ENCODE measurements at regions not wholly inside any gene's neighbourhood (a gene's known extent, or its start where the extent isn't known, plus 50 kb on each side); places are given as distances from the start of the nearest gene placed in this dataset.
"Not testable (repeated sequence)": the region's sequence is repeated elsewhere in the genome, so short reads cannot be mapped to it uniquely, and the experiment has no call there.

- Histone ChIP-seq H3K9me3 (ENCODE audit: control insufficient read depth, low read length) (no peaks in the 10 kb centered on the region), H3K36me3 (ENCODE audit: control insufficient read depth, insufficient read depth, low read length) (no peaks in the 10 kb centered on the region), H3K27ac (ENCODE audit: insufficient read depth, low read length, poor library complexity, severe bottlenecking) (no peak overlapping the region), H3K4me3 (ENCODE audit: insufficient read depth, low read depth, low read length, poor library complexity, severe bottlenecking) (no peak overlapping the region), H3K4me1 (ENCODE audit: control insufficient read depth, insufficient read depth, low read length, poor library complexity, severe bottlenecking) (no peaks in the 10 kb centered on the region), H3K27me3 (replicated peaks; ENCODE audit: control insufficient read depth, insufficient read depth, low read length, poor library complexity, severe bottlenecking) (no peaks in the 10 kb centered on the region)
- no peak for DNase-seq
These were observed 106.3 kb upstream of the TBX18 start for GRCh38 chr6:84870672-84871071.

DNA sequence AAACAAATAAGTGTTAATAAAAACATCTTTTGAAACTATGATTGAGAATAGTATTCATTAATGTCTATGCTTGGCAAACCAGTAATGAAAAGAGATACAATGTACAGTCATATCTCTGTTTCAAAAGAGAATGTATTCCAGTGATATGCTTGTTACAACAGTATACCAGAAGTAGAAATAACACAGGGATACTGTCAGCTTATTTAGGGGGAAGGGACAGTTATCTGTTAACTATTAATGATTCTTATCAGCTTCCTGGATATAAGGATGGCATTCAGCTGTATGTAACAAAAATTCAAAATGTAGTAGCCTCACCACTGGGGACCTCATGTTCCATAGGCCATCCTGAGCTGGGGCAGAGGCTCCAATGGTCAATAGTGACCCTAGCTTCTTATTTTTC is 103.8 kb upstream of the TBX18 start:
- Histone ChIP-seq H3K27ac (ENCODE audit: insufficient read depth, low read length, poor library complexity, severe bottlenecking) (no peak overlapping the region), H3K4me1 (ENCODE audit: control insufficient read depth, insufficient read depth, low read length, poor library complexity, severe bottlenecking) (no peaks in the 10 kb centered on the region), H3K4me3 (ENCODE audit: insufficient read depth, low read depth, low read length, poor library complexity, severe bottlenecking) (no peak overlapping the region), H3K27me3 (replicated peaks; ENCODE audit: control insufficient read depth, insufficient read depth, low read length, poor library complexity, severe bottlenecking) (no peaks in the 10 kb centered on the region), H3K9me3 (ENCODE audit: control insufficient read depth, low read length) (no peaks in the 10 kb centered on the region), H3K36me3 (ENCODE audit: control insufficient read depth, insufficient read depth, low read length) (no peaks in the 10 kb centered on the region)
- no peak for DNase-seq

DNA sequence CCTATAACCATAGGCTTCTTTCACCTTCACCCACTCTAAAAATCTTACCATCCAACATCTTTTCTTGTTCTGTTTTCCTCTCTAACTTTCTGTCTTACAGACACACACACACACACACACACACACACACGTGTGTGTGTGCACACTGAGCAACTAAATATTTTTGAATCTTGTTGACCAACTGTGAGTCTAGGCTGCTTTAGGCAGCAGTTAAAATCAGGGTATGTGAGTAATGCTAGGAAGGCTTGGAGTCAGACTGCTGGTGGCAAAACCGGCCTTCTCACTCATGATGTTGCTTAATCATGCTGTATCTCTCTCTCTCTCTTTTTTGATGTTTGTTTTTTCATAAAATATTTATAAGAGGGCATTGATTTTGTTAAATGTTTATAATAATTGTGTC is 103.1 kb upstream of the TBX18 start:
- no peaks in the 10 kb centered on the region for H3K4me1 ChIP-seq (ENCODE audit: control insufficient read depth, insufficient read depth, low read length, poor library complexity, severe bottlenecking)
- no peaks in the 10 kb centered on the region for H3K27me3 ChIP-seq (replicated peaks; ENCODE audit: control insufficient read depth, insufficient read depth, low read length, poor library complexity, severe bottlenecking)
- no peak for DNase-seq
- no peak overlapping the region for H3K27ac ChIP-seq (ENCODE audit: insufficient read depth, low read length, poor library complexity, severe bottlenecking)
- H3K9me3 ChIP-seq (ENCODE audit: control insufficient read depth, low read length), result no peaks in the 10 kb centered on the region
- no peaks in the 10 kb centered on the region for H3K36me3 ChIP-seq (ENCODE audit: control insufficient read depth, insufficient read depth, low read length)
- no peak overlapping the region for H3K4me3 ChIP-seq (ENCODE audit: insufficient read depth, low read depth, low read length, poor library complexity, severe bottlenecking)

DNA sequence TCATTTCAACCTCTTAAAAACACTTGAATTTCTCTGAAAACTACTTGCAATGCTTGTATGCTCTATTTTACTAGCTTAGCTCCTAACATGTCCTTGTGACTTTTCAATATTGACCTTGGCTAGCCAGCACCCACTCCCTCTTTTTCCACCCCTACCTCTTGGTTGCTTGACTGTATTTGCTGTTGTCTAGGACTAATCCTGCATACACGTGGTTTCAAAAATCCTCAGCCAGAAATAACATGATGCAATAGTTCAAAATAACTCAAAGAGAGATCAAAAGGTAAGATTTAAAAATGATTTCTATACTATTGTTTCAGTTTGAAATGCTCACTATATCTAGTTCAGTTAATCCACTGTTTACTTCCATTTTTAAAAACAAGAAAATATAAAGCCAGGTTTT is 102.3 kb upstream of the TBX18 start:
- no peaks in the 10 kb centered on the region for H3K36me3 ChIP-seq (ENCODE audit: control insufficient read depth, insufficient read depth, low read length)
- no peak overlapping the region for H3K4me3 ChIP-seq (ENCODE audit: insufficient read depth, low read depth, low read length, poor library complexity, severe bottlenecking)
- H3K9me3 ChIP-seq (ENCODE audit: control insufficient read depth, low read length), result no peaks in the 10 kb centered on the region
- no peak for DNase-seq
- no peaks in the 10 kb centered on the region for H3K27me3 ChIP-seq (replicated peaks; ENCODE audit: control insufficient read depth, insufficient read depth, low read length, poor library complexity, severe bottlenecking)
- no peak overlapping the region for H3K27ac ChIP-seq (ENCODE audit: insufficient read depth, low read length, poor library complexity, severe bottlenecking)
- H3K4me1 ChIP-seq (ENCODE audit: control insufficient read depth, insufficient read depth, low read length, poor library complexity, severe bottlenecking), result no peaks in the 10 kb centered on the region

DNA sequence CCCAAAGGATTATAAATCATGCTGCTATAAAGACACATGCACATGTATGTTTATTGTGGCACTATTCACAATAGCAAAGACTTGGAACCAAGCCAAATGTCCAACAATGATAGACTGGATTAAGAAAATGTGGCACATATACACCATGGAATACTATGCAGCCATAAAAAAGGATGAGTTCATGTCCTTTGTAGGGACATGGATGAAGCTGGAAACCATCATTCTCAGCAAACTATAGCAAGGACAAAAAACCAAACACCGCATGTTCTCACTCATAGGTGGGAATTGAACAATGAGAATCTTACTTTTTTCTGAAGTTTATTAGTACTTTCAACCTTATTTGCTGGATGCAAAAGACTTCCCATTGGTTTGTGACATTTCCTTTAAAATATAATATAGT is 101.0 kb upstream of the TBX18 start:
- not testable (repeated sequence) for DNase-seq; H3K4me1 ChIP-seq (ENCODE audit: control insufficient read depth, insufficient read depth, low read length, poor library complexity, severe bottlenecking); H3K9me3 ChIP-seq (ENCODE audit: control insufficient read depth, low read length); H3K4me3 ChIP-seq (ENCODE audit: insufficient read depth, low read depth, low read length, poor library complexity, severe bottlenecking); H3K27ac ChIP-seq (ENCODE audit: insufficient read depth, low read length, poor library complexity, severe bottlenecking); H3K27me3 ChIP-seq (replicated peaks; ENCODE audit: control insufficient read depth, insufficient read depth, low read length, poor library complexity, severe bottlenecking); H3K36me3 ChIP-seq (ENCODE audit: control insufficient read depth, insufficient read depth, low read length)

DNA sequence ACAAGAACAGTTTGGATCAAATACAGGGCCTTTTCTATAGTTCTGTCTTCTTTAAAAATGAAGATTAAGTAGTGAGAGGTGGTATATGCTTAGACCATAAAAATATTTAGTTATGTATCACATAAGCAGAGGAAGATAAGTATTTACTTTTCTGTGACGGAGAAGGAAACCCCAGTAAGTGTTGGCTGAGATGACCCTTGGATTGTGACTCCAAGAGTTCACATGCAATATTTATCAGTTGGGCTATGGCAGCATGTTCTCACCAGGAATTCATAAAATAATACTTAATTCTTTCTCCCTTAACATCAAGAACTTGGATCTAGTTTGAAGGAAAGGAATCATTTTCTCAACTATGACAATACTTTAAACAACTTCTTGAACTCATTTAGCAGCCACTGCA is 98.4 kb upstream of the TBX18 start:
- Histone ChIP-seq H3K9me3 (ENCODE audit: control insufficient read depth, low read length) (no peaks in the 10 kb centered on the region), H3K4me1 (ENCODE audit: control insufficient read depth, insufficient read depth, low read length, poor library complexity, severe bottlenecking) (no peaks in the 10 kb centered on the region), H3K27me3 (replicated peaks; ENCODE audit: control insufficient read depth, insufficient read depth, low read length, poor library complexity, severe bottlenecking) (no peaks in the 10 kb centered on the region), H3K36me3 (ENCODE audit: control insufficient read depth, insufficient read depth, low read length) (no peaks in the 10 kb centered on the region), H3K4me3 (ENCODE audit: insufficient read depth, low read depth, low read length, poor library complexity, severe bottlenecking) (no peak overlapping the region), H3K27ac (ENCODE audit: insufficient read depth, low read length, poor library complexity, severe bottlenecking) (no peak overlapping the region)
- DNase-seq, result no peak

DNA sequence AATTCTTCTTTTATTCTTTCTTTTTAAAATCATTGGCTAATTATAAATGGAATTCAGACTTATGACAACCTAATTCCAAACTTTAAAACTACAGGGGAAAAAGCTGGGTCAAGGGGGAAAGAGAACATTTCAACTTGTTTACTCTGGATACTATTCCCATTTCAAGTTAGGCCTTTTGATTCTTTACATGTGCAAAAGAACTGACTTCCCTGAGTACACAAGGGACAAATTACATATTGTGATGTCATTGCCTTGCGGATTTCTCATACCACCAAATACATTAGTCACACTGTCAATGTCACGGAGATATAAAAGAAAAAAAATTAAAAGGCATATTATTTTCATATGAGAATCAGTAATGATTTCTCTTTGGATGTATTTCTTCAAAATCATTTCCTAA is 96.5 kb upstream of the TBX18 start:
- Histone ChIP-seq H3K9me3 (ENCODE audit: control insufficient read depth, low read length) (no peaks in the 10 kb centered on the region), H3K27me3 (replicated peaks; ENCODE audit: control insufficient read depth, insufficient read depth, low read length, poor library complexity, severe bottlenecking) (no peaks in the 10 kb centered on the region), H3K27ac (ENCODE audit: insufficient read depth, low read length, poor library complexity, severe bottlenecking) (no peak overlapping the region), H3K4me1 (ENCODE audit: control insufficient read depth, insufficient read depth, low read length, poor library complexity, severe bottlenecking) (no peaks in the 10 kb centered on the region), H3K4me3 (ENCODE audit: insufficient read depth, low read depth, low read length, poor library complexity, severe bottlenecking) (no peak overlapping the region), H3K36me3 (ENCODE audit: control insufficient read depth, insufficient read depth, low read length) (no peaks in the 10 kb centered on the region)
- no peak for DNase-seq

DNA sequence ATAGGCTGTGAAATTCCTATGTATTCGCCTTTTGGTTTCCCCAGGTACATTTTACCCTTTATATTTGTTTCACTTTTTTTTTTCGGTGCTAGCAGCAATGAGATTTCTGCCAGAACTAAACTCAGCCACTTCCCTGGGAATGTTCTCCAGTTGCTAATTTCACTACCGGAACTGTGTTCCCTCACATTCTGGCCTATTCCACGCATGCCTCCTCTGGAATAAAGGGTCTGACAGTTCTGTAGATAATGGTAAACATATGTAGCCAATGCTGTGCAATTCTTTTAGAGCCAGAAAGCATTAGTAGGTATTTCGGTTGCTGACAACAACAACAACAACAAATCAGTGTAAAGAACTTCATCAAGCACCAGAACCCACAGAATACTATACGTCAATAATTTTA is 96.1 kb upstream of the TBX18 start:
- Histone ChIP-seq H3K9me3 (ENCODE audit: control insufficient read depth, low read length) (no peaks in the 10 kb centered on the region), H3K27me3 (replicated peaks; ENCODE audit: control insufficient read depth, insufficient read depth, low read length, poor library complexity, severe bottlenecking) (no peaks in the 10 kb centered on the region), H3K27ac (ENCODE audit: insufficient read depth, low read length, poor library complexity, severe bottlenecking) (no peak overlapping the region), H3K4me1 (ENCODE audit: control insufficient read depth, insufficient read depth, low read length, poor library complexity, severe bottlenecking) (no peaks in the 10 kb centered on the region), H3K36me3 (ENCODE audit: control insufficient read depth, insufficient read depth, low read length) (no peaks in the 10 kb centered on the region), H3K4me3 (ENCODE audit: insufficient read depth, low read depth, low read length, poor library complexity, severe bottlenecking) (no peak overlapping the region)
- no peak for DNase-seq

- H3K4me1 ChIP-seq (ENCODE audit: control insufficient read depth, insufficient read depth, low read length, poor library complexity, severe bottlenecking), result no peaks in the 10 kb centered on the region
- H3K9me3 ChIP-seq (ENCODE audit: control insufficient read depth, low read length), result no peaks in the 10 kb centered on the region
- H3K27me3 ChIP-seq (replicated peaks; ENCODE audit: control insufficient read depth, insufficient read depth, low read length, poor library complexity, severe bottlenecking), result no peaks in the 10 kb centered on the region
- DNase-seq, result no peak
- H3K4me3 ChIP-seq (ENCODE audit: insufficient read depth, low read depth, low read length, poor library complexity, severe bottlenecking), result no peak overlapping the region
- H3K27ac ChIP-seq (ENCODE audit: insufficient read depth, low read length, poor library complexity, severe bottlenecking), result no peak overlapping the region
- no peaks in the 10 kb centered on the region for H3K36me3 ChIP-seq (ENCODE audit: control insufficient read depth, insufficient read depth, low read length)
These were observed 90.5 kb upstream of the TBX18 start for GRCh38 chr6:84854811-84855400.

DNA sequence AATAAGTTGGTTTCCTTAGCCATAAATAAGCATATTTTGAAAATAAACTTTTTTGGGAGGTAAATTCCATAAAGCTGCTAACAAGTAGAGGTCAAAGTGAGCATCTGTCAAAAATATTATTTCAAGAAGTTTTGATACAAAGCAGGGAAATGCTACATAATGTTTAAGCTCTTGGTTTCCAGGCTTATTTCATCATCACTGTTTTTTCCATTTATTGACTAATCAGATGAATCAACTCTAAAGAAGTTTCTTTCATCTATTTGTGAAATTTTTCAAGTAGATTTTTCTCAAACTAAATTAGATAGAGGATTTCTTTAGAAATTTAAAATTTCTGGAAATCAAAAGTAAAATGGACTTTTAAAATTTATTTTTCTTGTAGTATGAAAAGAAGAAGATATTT is 89.5 kb upstream of the TBX18 start:
- no peak overlapping the region for H3K27ac ChIP-seq (ENCODE audit: insufficient read depth, low read length, poor library complexity, severe bottlenecking)
- no peak overlapping the region for H3K4me3 ChIP-seq (ENCODE audit: insufficient read depth, low read depth, low read length, poor library complexity, severe bottlenecking)
- no peaks in the 10 kb centered on the region for H3K36me3 ChIP-seq (ENCODE audit: control insufficient read depth, insufficient read depth, low read length)
- no peak for DNase-seq
- H3K27me3 ChIP-seq (replicated peaks; ENCODE audit: control insufficient read depth, insufficient read depth, low read length, poor library complexity, severe bottlenecking), result no peaks in the 10 kb centered on the region
- no peaks in the 10 kb centered on the region for H3K9me3 ChIP-seq (ENCODE audit: control insufficient read depth, low read length)
- no peaks in the 10 kb centered on the region for H3K4me1 ChIP-seq (ENCODE audit: control insufficient read depth, insufficient read depth, low read length, poor library complexity, severe bottlenecking)

DNA sequence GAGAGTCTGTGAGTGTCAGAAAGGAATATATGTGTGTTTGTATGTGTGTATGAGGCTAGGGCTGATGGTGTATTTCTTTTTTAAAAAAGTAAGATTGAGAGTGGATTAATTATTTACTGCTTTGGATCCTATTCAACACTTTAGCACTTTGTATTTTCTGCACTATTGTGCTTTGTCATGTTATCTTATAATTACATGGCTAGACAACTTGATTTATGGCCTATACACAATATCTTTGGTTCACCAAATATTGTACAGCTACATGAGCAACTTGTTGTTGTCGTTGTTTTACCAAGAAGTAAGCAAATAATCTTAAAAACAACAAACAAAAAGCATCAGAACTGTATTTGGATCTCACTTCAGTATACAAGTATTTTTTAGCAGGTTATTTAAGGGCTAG is 84.6 kb upstream of the TBX18 start:
- Histone ChIP-seq H3K27me3 (replicated peaks; ENCODE audit: control insufficient read depth, insufficient read depth, low read length, poor library complexity, severe bottlenecking) (no peaks in the 10 kb centered on the region), H3K4me1 (ENCODE audit: control insufficient read depth, insufficient read depth, low read length, poor library complexity, severe bottlenecking) (no peaks in the 10 kb centered on the region), H3K36me3 (ENCODE audit: control insufficient read depth, insufficient read depth, low read length) (no peaks in the 10 kb centered on the region), H3K9me3 (ENCODE audit: control insufficient read depth, low read length) (no peaks in the 10 kb centered on the region), H3K27ac (ENCODE audit: insufficient read depth, low read length, poor library complexity, severe bottlenecking) (no peak overlapping the region), H3K4me3 (ENCODE audit: insufficient read depth, low read depth, low read length, poor library complexity, severe bottlenecking) (no peak overlapping the region)
- DNase-seq, result no peak

Measured in effector memory CD4-positive, alpha-beta T cell (primary cell).